ENCODE measurements at regions not wholly inside any gene's neighbourhood (a gene's known extent, or its start where the extent isn't known, plus 50 kb on each side); places are given as distances from the start of the nearest gene placed in this dataset.
A peak's percentile ranks its signal among the peaks of the same experiment; 100 is the strongest.

GRCh38 chr11:37718431-37718999 lies 1120.5 kb upstream of the RAG2 start:
- no peak overlapping the region for H3K27ac ChIP-seq
- H3K36me3 ChIP-seq, result no peaks in the 10 kb centered on the region
- no peak for DNase-seq
- H3K4me1 ChIP-seq, result no peaks in the 10 kb centered on the region
- no peak overlapping the region for H3K4me3 ChIP-seq
- no peaks in the 10 kb centered on the region for H3K27me3 ChIP-seq
- H3K9me3 ChIP-seq (replicated peaks), result no peaks in the 10 kb centered on the region

GRCh38 chr11:37712251-37712650 lies 1114.2 kb upstream of the RAG2 start:
- Histone ChIP-seq H3K9me3 (replicated peaks) (no peaks in the 10 kb centered on the region), H3K36me3 (no peaks in the 10 kb centered on the region), H3K4me3 (no peak overlapping the region), H3K27ac (no peak overlapping the region), H3K4me1 (no peaks in the 10 kb centered on the region), H3K27me3 (no peaks in the 10 kb centered on the region)
- DNase-seq, result peak in 1 of 2 experiments; percentile 41

- no peaks in the 10 kb centered on the region for H3K4me1 ChIP-seq
- no peaks in the 10 kb centered on the region for H3K9me3 ChIP-seq (replicated peaks)
- no peak overlapping the region for H3K4me3 ChIP-seq
- no peaks in the 10 kb centered on the region for H3K36me3 ChIP-seq
- no peak for DNase-seq
- H3K27ac ChIP-seq, result no peak overlapping the region
- no peaks in the 10 kb centered on the region for H3K27me3 ChIP-seq
Observed at GRCh38 chr11:37710031-37710430, 1112.0 kb upstream of the RAG2 start.

GRCh38 chr11:37704791-37705190 lies 1106.8 kb upstream of the RAG2 start:
- no peaks in the 10 kb centered on the region for H3K36me3 ChIP-seq
- H3K9me3 ChIP-seq (replicated peaks), result no peaks in the 10 kb centered on the region
- no peak overlapping the region for H3K27ac ChIP-seq
- no peaks in the 10 kb centered on the region for H3K4me1 ChIP-seq
- no peaks in the 10 kb centered on the region for H3K27me3 ChIP-seq
- DNase-seq, result no peak
- H3K4me3 ChIP-seq, result no peak overlapping the region

GRCh38 chr11:37699644-37700043 lies 1101.6 kb upstream of the RAG2 start:
- Histone ChIP-seq H3K27me3 (no peaks in the 10 kb centered on the region), H3K9me3 (replicated peaks) (no peaks in the 10 kb centered on the region; the same call in 1 of the 2 replicates), H3K4me3 (no peak overlapping the region), H3K36me3 (no peaks in the 10 kb centered on the region), H3K4me1 (no peaks in the 10 kb centered on the region), H3K27ac (no peak overlapping the region)
- no peak for DNase-seq

GRCh38 chr11:37695283-37695682 lies 1097.2 kb upstream of the RAG2 start:
- Histone ChIP-seq H3K4me3 (no peak overlapping the region), H3K9me3 (replicated peaks) (no peaks in the 10 kb centered on the region; the same call in none of the 2 replicates), H3K36me3 (no peaks in the 10 kb centered on the region), H3K4me1 (no peaks in the 10 kb centered on the region), H3K27me3 (no peaks in the 10 kb centered on the region), H3K27ac (no peak overlapping the region)
- no peak for DNase-seq

- Histone ChIP-seq H3K27me3 (no peaks in the 10 kb centered on the region), H3K36me3 (no peaks in the 10 kb centered on the region), H3K4me3 (no peak overlapping the region), H3K9me3 (replicated peaks) (no peaks in the 10 kb centered on the region; the same call in none of the 2 replicates), H3K4me1 (no peaks in the 10 kb centered on the region), H3K27ac (no peak overlapping the region)
- no peak for DNase-seq
Observed at GRCh38 chr11:37689951-37690350, 1091.9 kb upstream of the RAG2 start.

- H3K27me3 ChIP-seq, result no peaks in the 10 kb centered on the region
- H3K27ac ChIP-seq, result no peak overlapping the region
- H3K36me3 ChIP-seq, result no peaks in the 10 kb centered on the region
- no peak for DNase-seq
- H3K4me3 ChIP-seq, result no peak overlapping the region
- no peaks in the 10 kb centered on the region for H3K9me3 ChIP-seq (replicated peaks)
- H3K4me1 ChIP-seq, result no peaks in the 10 kb centered on the region
Observed at GRCh38 chr11:37688456-37688855, 1090.4 kb upstream of the RAG2 start.

- Histone ChIP-seq H3K4me1 (no peaks in the 10 kb centered on the region), H3K9me3 (replicated peaks) (no peaks in the 10 kb centered on the region), H3K27me3 (no peaks in the 10 kb centered on the region), H3K36me3 (no peaks in the 10 kb centered on the region), H3K4me3 (no peak overlapping the region), H3K27ac (no peak overlapping the region)
- no peak for DNase-seq
Observed at GRCh38 chr11:37687130-37687529, 1089.1 kb upstream of the RAG2 start.

- Histone ChIP-seq H3K4me3 (no peak overlapping the region), H3K27me3 (0 out of 2 replicates have a peak, but pooled peaks cover 3% of the 10 kb centered on the region), H3K27ac (no peak overlapping the region), H3K9me3 (replicated peaks) (no peaks in the 10 kb centered on the region), H3K36me3 (no peaks in the 10 kb centered on the region), H3K4me1 (no peaks in the 10 kb centered on the region; the same call in 1 of the 2 replicates)
- no peak for DNase-seq
Observed at GRCh38 chr11:37671321-37671720, 1073.3 kb upstream of the RAG2 start.

GRCh38 chr11:37666960-37667359 lies 1068.9 kb upstream of the RAG2 start:
- H3K9me3 ChIP-seq (replicated peaks), result no peaks in the 10 kb centered on the region
- DNase-seq, result no peak
- H3K4me1 ChIP-seq, result no peaks in the 10 kb centered on the region
- no peak overlapping the region for H3K27ac ChIP-seq
- no peak overlapping the region for H3K4me3 ChIP-seq
- H3K36me3 ChIP-seq, result no peaks in the 10 kb centered on the region
- 0 out of 2 replicates have a peak, but pooled peaks cover 3% of the 10 kb centered on the region for H3K27me3 ChIP-seq

- H3K9me3 ChIP-seq (replicated peaks), result no peaks in the 10 kb centered on the region
- no peak overlapping the region for H3K4me3 ChIP-seq
- H3K27me3 ChIP-seq, result no peaks in the 10 kb centered on the region
- H3K27ac ChIP-seq, result no peak overlapping the region
- H3K36me3 ChIP-seq, result no peaks in the 10 kb centered on the region
- DNase-seq, result peak in 1 of 2 experiments; percentile 33
- H3K4me1 ChIP-seq, result no peaks in the 10 kb centered on the region
Observed at GRCh38 chr11:37657645-37658044, 1059.6 kb upstream of the RAG2 start.

- H3K36me3 ChIP-seq, result no peaks in the 10 kb centered on the region
- no peak overlapping the region for H3K4me3 ChIP-seq
- H3K9me3 ChIP-seq (replicated peaks), result no peaks in the 10 kb centered on the region
- no peaks in the 10 kb centered on the region for H3K4me1 ChIP-seq
- no peak overlapping the region for H3K27ac ChIP-seq
- no peak for DNase-seq
- no peaks in the 10 kb centered on the region for H3K27me3 ChIP-seq
Observed at GRCh38 chr11:37647767-37648166, 1049.7 kb upstream of the RAG2 start.

- no peak for DNase-seq
Observed at GRCh38 chr11:37643968-37644367, 1045.9 kb upstream of the RAG2 start.

GRCh38 chr11:37642296-37642695 lies 1044.3 kb upstream of the RAG2 start:
- Histone ChIP-seq H3K9me3 (replicated peaks) (no peaks in the 10 kb centered on the region), H3K4me3 (no peak overlapping the region), H3K27me3 (no peaks in the 10 kb centered on the region), H3K36me3 (no peaks in the 10 kb centered on the region), H3K27ac (no peak overlapping the region), H3K4me1 (no peaks in the 10 kb centered on the region)
- no peak for DNase-seq

More at GRCh38 chr11:37643968-37644367, 1045.9 kb upstream of the RAG2 start:
- Histone ChIP-seq H3K4me3 (no peak overlapping the region), H3K27ac (no peak overlapping the region), H3K9me3 (replicated peaks) (no peaks in the 10 kb centered on the region), H3K4me1 (no peaks in the 10 kb centered on the region), H3K36me3 (no peaks in the 10 kb centered on the region), H3K27me3 (no peaks in the 10 kb centered on the region)

GRCh38 chr11:37632748-37633147 lies 1034.7 kb upstream of the RAG2 start:
- H3K27me3 ChIP-seq, result no peaks in the 10 kb centered on the region
- no peak overlapping the region for H3K4me3 ChIP-seq
- DNase-seq, result no peak
- H3K36me3 ChIP-seq, result no peaks in the 10 kb centered on the region
- H3K4me1 ChIP-seq, result no peaks in the 10 kb centered on the region
- H3K9me3 ChIP-seq (replicated peaks), result no peaks in the 10 kb centered on the region
- no peak overlapping the region for H3K27ac ChIP-seq

All from SJCRH30 (cell line).